GM12875 (cell line): ENCODE measurements at regions not wholly inside any gene's neighbourhood (a gene's known extent, or its start where the extent isn't known, plus 50 kb on each side); places are given as distances from the start of the nearest gene placed in this dataset.
"Not testable (repeated sequence)": the region's sequence is repeated elsewhere in the genome, so short reads cannot be mapped to it uniquely, and the experiment has no call there.

Source experiments
- H3K4me3 ChIP-seq: one replicate; pipeline ENCODE4 v1.5.1; 2011; ENCODE audit warnings: low read depth, low read length, control low read depth
- CTCF ChIP-seq: IDR thresholded peaks from 2 replicates; pipeline ENCODE4 v1.5.1; 2011; ENCODE audit warnings: low read depth, mild to moderate bottlenecking, control low read depth, inconsistent platforms, low read length, moderate library complexity, borderline replicate concordance; ENCODE audit not compliant: insufficient read depth

DNA sequence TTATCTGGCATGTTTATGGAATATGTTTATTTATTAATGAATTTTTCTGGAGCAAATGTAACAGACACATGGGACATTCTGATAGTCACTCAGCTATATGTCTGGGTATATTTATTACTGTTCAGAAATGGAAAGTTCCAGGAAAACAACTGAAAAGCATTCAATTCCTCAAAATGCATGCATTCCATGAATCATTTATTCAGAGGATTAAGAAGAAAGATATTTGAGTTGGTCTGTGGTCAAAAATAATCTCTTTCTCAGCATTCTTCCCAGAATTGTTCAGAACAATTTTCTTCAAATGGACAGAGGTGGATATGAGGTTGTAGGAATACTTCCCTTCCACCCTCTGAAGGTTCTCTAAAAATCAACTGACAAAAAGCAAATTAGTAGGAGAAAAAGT lies 97.6 kb upstream of the ITGB1 start:
- TF ChIP-seq CTCF, result no peak
- H3K4me3 ChIP-seq, result no peak overlapping the region

DNA sequence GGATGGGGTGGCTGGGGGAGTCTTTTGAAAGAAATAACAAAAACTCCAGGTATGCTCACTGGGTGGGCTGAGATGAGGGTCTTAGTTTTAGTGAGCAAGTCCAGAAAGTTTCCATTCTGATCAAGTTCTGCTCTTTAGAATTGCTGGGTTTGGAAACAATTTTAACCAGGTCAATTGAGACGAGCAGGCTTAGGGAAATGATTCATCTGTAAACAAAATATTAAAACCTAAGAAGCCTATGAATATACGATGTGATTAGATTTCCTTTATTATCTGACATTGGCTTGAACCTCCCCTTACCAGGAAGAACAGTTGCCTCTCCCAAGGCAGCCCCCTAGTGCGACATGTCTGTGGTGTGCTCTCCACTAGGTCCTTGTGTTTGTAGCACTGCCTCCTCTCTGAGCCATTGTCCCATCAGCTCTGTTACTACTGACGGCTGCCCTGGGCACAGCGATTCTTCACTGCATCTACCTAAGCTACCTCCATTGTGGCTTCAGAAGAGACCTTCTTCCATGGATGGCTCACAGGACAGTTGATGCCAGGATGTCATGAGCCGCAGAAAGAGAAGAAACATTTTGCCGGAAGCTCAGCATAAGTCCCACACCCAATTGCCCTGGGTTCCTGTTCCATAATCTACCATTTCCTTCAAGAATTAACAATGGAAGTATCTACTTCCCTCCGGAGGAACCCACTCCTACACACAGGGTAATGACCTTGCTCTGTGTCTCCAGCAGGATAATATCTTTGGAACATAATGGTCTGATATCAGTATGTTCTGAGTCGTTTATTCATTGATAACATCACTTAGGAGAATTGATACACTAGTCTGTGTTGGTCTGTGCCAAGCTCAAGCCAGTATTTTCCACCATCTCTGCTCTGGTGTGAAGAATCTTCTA lies 95.1 kb upstream of the ITGB1 start:
- TF ChIP-seq CTCF, result no peak

GRCh38 chr10:33052263-33052875 lies 94.3 kb upstream of the ITGB1 start:
- TF ChIP-seq CTCF, result no peak

More for the DNA sequence above, 95.1 kb upstream of the ITGB1 start:
- no peak overlapping the region for H3K4me3 ChIP-seq

GRCh38 chr10:33049963-33050920 lies 92.2 kb upstream of the ITGB1 start:
- not testable (repeated sequence) for H3K4me3 ChIP-seq

More at GRCh38 chr10:33052263-33052875, 94.3 kb upstream of the ITGB1 start:
- H3K4me3 ChIP-seq, result no peak overlapping the region

GRCh38 chr10:33048223-33048622 lies 90.2 kb upstream of the ITGB1 start:
- H3K4me3 ChIP-seq, result no peak overlapping the region
- no peak for TF ChIP-seq CTCF

GRCh38 chr10:33047655-33048054 lies 89.6 kb upstream of the ITGB1 start:
- TF ChIP-seq CTCF, result no peak
- no peak overlapping the region for H3K4me3 ChIP-seq

DNA sequence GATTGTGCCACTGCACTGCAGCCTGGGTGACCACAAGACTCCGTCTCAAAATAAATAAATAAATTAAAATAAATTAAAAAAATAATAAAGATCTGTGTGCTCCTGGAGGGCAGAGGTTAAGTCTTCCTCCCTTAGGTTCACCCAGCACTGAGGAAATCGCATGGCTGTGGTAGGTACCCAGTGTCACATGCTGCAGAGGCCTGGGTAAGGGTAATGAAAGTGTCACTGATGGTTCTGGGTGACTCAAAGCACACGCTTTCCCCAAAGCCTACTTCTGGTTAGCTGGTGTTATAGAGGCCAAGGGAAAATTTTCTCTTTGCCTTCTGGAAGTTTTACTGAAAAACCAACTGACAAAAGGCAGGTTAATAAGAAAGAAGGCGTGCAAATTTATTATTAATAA lies 88.8 kb upstream of the ITGB1 start:
- H3K4me3 ChIP-seq, result no peak overlapping the region
- TF ChIP-seq CTCF, result no peak
